HG03097 (cell line): ENCODE measurements at regions not wholly inside any gene's neighbourhood (a gene's known extent, or its start where the extent isn't known, plus 50 kb on each side); places are given as distances from the start of the nearest gene placed in this dataset.

Source experiments
- ATAC-seq: cut with Tn5 transposase; IDR thresholded peaks from one replicate; pipeline ENCODE4 v1.9.1; 2021; ENCODE audit not compliant: unreplicated experiment, low FRiP score

DNA sequence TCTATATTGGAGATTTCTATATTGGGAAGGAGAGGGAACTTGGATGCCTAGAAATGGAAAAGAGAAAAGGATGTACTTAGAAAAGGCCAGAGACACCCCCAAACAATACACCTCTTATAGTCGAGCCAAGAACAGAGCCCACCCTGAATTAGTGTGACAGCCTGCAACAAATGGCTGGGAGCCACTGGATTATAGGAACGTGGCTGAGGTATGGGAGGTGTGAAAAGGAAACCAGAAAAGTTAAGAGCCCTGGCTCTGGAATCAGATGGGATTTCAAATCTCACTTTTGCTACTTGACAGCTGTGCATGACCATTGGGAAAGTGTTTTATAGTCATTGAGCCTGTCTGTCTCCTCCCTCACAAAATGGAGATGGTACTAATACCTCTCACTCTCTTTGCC is 394.0 kb downstream of the ZNF521 start:
- ATAC-seq, result no peak

GRCh38 chr18:24959051-24959476 is 392.9 kb downstream of the ZNF521 start:
- no peak for ATAC-seq

- no peak for ATAC-seq
Measured at GRCh38 chr18:24964216-24964615, 387.8 kb downstream of the ZNF521 start.

DNA sequence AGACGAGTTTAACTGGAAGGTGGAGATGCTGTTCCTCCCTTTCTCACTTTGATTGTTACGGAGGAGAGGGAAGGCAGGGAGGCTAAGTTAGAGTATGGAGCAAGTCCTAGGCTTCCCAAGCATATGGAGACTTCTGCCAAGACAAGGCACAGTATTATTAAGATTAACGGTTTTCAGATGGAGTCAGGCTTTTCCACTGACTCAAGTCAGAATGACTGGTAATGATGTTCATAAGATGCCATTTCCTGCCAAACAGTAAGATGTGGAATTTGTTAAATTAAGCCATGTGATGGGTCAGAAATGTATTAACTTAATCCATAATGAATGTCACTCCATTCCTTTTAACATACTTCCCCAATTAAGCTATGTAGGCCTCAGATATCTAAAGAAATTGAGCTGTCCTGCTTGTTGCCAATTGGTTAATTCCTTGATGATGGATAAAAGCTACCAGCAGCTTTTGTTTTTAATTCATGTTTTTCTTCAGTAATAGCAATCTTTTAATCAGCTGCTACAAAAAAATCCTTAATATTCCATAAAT is 383.7 kb downstream of the ZNF521 start:
- ATAC-seq, result no peak

DNA sequence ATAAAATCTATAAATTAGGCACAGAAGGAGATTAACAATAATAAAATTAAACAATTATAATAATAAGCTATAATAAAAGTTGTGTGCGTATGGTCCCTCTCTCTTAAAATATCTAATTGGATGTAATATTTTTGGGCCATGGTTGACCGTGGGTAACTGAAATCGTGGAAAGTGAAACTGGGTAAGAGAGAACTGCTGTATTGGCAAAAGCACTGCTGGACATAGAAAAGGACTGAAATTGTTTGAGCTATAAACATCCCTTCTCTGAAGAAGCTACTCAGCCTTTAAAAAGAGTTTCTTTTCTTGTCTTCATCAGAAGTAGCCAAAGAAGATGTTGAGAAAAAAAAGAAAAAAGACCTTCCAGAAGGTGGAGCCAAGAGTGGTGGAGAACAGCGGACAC is 379.4 kb downstream of the ZNF521 start:
- no peak for ATAC-seq

DNA sequence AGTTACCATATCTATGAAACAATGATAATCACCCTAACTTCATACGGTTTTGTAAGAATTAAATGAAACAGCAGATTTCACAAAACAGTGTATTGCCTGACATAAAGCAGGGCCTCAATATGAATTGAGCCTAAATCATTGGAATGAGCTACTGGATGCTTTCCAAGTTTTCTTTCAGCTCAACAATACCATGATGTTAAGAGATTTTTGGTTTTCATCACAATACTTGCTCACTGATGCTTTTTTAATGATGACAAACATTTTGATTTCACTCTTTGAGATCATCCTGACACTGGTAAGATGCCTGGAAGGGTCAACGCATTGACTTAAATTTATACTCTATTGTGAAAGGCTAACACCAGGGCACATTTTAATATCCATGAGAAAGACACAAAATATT is 377.5 kb downstream of the ZNF521 start:
- no peak for ATAC-seq

DNA sequence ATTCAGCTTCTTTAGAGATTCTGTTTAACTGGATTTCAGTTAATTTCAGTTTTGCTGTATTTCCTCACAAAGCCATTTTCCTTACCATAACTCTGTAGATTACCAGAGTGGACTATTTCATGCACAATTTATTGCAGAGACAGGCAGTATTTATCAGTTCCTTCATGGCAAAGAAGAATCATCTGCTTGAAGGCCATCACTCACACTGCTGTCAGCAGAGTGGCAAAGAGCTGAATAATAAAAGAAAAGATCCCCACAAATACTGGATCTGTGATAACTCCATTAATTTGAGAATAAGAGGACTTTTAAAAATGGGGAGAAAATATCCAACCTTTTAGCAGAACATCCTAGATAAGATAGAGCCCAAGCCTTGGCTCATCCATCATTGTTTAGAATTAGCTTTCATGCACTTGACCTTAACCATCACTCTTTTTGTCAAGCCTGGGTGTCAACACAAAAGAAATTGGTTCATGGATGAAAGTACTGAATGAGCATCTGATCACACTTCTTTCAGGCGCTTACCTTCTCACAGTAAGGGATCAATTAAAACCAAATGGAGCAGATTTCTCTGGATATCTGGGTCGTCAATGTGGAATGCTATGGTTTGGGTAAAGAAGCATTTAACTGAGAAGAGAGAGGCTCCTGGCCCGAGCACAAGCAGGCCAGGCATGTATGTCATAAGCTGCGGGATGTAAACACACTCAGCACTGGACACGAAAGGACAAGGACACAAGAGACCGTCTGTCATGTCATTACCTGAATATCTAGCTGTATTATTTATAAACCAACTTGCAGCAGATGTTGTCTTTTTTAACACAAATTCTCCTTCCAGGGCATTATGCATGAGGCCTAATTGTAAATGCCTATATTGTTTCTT is 376.2 kb downstream of the ZNF521 start:
- ATAC-seq, result no peak

DNA sequence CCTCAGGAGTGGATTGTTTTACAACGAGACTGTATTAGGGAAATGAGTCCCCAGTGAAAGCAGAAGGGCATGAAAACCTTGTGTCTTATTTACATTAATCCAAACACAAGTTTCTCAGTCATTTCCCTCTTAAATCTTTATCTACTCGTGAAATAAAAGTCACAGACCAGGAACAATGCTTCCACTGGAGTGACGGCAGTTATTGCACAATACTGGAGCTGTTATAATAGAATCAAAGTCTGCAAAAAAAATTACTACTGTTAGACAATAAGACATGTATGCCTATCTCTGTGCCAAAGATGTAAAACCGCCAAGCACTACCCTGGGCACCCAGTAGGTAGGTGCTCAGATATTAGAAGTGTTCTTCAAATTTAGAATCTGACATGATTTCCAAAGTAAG is 375.5 kb downstream of the ZNF521 start:
- ATAC-seq, result no peak

DNA sequence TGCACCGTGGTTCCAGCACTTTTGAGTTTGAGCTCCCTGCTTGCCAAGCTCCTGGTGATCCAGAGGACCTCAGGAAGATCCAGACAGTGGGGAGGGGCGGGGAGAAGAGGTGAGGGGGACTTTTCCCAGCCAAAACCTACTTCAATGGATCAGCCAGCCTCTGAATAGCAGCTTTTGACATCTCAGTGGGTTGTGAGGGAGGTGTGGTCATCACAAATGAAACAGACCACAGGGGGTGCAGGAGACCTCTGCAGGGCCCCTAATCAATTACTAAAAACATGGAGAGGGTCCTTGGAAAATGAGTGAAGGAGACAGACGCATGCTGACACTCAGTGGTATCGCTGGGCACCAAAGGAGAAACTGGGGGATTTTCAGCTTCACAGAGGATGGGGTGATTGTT is 372.7 kb downstream of the ZNF521 start:
- no peak for ATAC-seq

DNA sequence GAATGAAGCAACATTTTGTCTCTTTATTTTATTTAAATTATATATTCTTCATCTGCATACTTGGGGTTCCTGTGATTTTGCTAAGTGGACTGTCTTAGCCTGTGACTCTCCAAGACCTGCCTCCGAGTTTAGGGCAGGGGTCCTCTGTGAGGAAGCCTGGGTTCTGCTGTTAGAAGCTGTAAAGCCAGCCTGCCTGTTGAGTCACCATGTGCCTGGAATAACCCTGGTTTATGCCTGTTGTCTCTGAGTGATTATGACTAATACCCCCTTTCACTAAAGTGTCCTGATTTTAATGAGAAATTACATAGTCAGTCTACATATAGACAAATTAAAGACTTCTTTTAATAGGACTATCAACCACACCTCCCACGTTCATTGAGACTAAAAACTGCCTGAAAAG is 369.1 kb downstream of the ZNF521 start:
- no peak for ATAC-seq

- no peak for ATAC-seq
Measured at GRCh38 chr18:24983566-24984139, 368.3 kb downstream of the ZNF521 start.

DNA sequence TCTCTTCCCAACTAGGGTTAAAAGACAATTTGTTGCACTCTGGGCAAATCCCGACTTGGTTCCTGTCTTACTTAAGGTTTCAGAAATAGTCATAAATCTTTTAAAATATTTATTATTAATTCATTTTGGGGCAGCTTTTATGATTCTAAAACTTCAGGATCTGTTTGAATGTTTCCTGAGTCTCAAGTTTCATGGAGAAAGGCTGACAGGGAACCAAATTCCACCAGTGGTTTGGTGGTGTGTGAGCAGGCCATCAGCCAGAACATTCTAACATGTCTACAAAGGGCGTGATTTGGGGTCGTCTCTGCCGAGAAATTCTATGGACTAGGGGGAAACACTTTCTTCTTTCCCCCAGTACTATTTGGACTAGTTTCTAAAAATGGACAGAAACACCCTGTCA is 366.4 kb downstream of the ZNF521 start:
- ATAC-seq, result no peak

GRCh38 chr18:24986666-24987302 is 365.2 kb downstream of the ZNF521 start:
- no peak for ATAC-seq

DNA sequence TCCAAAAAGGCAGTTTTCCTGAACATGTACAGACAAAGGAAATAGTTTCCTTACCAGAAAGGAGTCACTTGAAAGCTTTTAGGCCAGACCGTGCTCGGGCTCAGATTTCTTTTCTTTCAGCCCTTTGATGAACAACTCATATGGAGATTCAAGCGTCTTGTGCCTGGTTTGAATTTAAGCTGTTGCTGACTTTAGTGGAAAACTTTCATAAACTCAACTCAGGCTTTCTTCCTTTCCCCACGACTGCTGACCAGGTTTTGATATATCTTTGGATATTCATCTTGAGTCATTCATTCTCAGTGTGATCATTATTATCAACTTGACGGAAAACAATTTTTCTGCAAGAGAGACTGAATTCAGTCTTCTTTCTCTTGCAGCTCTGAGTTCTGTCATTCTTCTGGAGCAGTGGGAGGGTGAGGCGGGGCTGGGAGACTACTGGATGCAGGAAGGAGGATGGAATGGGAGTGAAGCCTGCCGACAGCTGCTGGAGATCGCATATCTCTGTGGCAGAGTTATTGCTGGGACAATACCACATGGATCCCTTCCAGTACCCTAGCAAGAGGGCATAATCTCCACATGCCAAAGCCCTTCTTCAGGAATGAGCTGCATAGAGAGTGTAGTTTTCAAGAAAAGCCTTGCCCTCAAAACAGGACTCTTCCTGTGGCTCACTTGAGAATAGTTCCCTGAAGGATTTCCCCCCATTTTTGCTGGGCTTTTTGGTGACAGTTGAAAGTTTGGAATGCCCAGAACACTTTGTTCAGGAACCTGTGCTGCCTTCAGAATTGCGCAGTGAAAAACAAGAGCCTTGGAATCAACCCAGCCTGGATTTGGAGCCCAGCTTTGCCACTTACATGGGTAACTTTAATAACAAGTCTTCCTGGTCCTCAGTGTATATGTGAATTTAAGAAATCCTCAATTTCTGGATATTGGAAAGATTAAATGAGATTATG is 364.4 kb downstream of the ZNF521 start:
- no peak for ATAC-seq

GRCh38 chr18:24988253-24988840 is 363.6 kb downstream of the ZNF521 start:
- no peak for ATAC-seq

DNA sequence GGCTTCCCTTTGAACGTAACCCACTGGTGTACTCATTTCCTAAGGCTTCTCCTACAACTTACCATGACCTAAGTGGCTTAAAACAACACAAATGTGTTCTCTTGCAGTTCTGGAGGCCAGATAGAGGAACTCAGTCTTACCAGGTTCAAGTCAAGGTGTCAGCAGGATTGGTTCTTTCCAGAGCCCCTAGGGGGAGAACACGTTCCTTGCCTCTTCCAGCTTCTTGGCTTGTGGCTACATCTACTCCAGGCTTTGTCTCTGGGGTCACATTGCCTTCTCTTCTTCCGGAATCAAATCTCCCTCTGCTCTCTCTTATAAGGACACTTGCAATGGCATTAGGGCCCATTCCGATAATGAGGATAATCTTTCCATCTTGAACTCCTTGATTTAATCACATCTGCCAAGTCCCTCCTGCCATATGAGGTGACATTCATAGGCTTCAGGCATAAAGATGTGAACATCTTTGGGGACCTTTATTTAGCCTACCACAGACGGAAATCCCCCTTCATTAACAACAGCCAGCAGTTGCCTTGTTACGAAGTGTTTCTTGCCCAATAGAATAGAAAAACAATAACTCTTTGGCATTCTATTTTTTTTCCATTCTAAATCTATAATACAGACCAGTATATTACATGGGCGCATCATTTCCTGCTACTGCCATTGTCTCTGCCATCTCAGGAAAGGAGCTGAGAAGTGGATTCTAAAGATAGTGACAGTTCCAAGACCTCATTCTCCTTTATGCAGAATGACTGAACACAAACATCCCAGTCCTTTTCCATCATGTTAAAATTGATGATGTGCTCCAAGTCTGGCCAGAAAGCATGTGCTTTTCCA is 362.0 kb downstream of the ZNF521 start:
- ATAC-seq, result no peak

DNA sequence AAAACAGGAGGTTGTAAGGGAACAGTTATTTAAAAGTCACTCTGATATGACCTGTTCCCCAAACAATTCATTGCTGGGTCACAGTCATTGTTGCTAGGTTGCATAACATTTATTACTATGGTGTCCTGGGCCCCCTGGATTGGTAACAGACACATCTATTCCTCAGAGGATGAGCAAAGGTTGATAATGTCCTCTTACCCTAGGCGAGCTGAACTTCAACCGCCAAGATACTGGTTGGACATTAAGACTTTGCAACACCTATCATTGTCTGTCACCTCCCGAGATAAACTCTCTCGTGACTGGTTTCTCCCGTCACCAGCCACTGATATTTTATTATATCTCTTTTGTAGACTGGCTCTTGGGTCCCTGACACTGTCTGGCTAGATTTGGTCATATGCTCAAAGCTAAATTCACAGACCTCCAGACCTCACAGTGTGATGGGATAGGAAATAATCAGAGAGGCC is 361.3 kb downstream of the ZNF521 start:
- ATAC-seq, result no peak

DNA sequence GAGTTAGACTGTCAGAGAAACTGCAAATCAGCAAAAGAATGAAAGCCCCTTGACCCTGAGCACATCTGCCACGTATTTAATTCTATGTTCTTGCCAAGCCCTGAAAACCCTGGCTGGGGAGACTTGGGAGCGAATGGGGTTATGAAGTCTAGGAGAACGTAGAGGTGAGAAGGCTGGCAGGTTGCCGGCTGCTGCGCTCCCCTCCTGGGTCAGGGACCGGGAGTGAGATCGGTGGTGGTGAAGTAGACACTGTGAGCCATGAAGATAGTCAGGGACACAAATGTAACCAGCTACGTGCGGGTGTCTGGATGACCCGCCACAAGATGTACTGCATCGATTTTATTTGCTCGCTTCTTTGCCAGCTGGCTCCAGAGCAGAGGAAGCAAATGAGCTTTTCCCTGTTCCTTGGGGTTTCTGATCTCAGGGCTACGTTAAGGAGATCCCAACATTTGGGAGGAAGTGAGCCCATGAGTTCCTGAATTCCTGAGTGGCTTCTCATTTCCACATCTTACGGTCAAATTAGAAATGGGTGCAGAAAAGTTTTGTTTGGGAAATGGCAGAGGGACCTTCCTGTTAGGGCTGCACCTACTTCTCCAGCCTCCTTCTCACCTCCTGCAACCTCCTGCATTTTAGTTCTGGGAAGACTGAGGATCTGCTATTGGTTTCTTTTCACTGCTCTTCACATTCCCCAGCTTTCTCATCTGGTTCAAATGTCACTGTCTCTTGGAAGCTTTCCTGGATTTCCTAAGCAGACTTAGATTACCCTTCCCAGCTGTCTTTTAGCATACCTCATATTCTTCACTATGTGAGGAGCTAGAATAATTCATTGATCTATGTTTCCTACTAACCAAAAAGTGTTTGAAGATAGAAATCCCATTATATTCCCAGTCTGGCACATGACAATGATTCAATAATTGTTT is 360.6 kb downstream of the ZNF521 start:
- no peak for ATAC-seq
